OCI-LY7 (cell line): ENCODE measurements at regions not wholly inside any gene's neighbourhood (a gene's known extent, or its start where the extent isn't known, plus 50 kb on each side); places are given as distances from the start of the nearest gene placed in this dataset.
"Not testable (repeated sequence)": the region's sequence is repeated elsewhere in the genome, so short reads cannot be mapped to it uniquely, and the experiment has no call there.

Experiments
- BruUV-seq: library from RNA; stranded (reverse); fragments of 400-500 nt; replicated peaks from 2 replicates; lab custom pipeline; 2021; lab: Mats Ljungman, UMichigan
- CTCF ChIA-PET: fragments of 300-600 bp; sonication (Branson Sonifier 250); formaldehyde crosslinking; loops from one replicate; lab custom pipeline; 2022; ENCODE audit warnings: antibody characterized with exemption; ENCODE audit not compliant: unreplicated experiment; lab: Charles Lee
- POLR2A ChIA-PET: fragments of 300-600 bp; sonication (Branson Sonifier 250); formaldehyde crosslinking; loops from one replicate; lab custom pipeline; 2022; ENCODE audit warnings: antibody characterized with exemption; lab: Charles Lee
- DNase-seq: peaks from one replicate; pipeline ENCODE4 v3.0.0-alpha.2; 2015; ENCODE audit warnings: low spot score
- H2AFZ ChIP-seq: fragments of 200-600 bp; sonication (generic), shearing (Covaris generic); 2 replicates; pipeline ENCODE4 v1.6.1; 2014; ENCODE audit warnings: mild to moderate bottlenecking, antibody characterized with exemption, low read length, moderate library complexity
- H3K27ac ChIP-seq: fragments of 200-600 bp; sonication (generic); 2 replicates; pipeline ENCODE4 v1.5.1; 2014; ENCODE audit warnings: mixed run types, low read depth, mild to moderate bottlenecking, moderate library complexity, low read length, inconsistent platforms; ENCODE audit not compliant: poor library complexity, severe bottlenecking
- H3K36me3 ChIP-seq: fragments of 200-600 bp; sonication (generic); 2 replicates; pipeline ENCODE4 v1.6.1; 2014; ENCODE audit warnings: mild to moderate bottlenecking, antibody characterized with exemption, low read length, moderate library complexity, mixed read lengths; ENCODE audit not compliant: insufficient read depth
- H3K4me1 ChIP-seq: fragments of 200-600 bp; sonication (generic); 2 replicates; pipeline ENCODE4 v1.5.1; 2014; ENCODE audit warnings: mild to moderate bottlenecking, low read length; ENCODE audit not compliant: insufficient read depth, poor library complexity, severe bottlenecking
- H3K4me2 ChIP-seq: fragments of 200-600 bp; sonication (generic); 2 replicates; pipeline ENCODE4 v1.6.1; 2014; ENCODE audit warnings: mild to moderate bottlenecking, low read length
- H3K4me3 ChIP-seq: fragments of 200-600 bp; sonication (generic); 2 replicates; pipeline ENCODE4 v1.5.1; 2014; ENCODE audit warnings: mild to moderate bottlenecking, low read depth, low read length; ENCODE audit not compliant: poor library complexity, severe bottlenecking
- H3K79me2 ChIP-seq: fragments of 200-600 bp; sonication (generic); 2 replicates; pipeline ENCODE4 v1.6.1; 2016; ENCODE audit warnings: low read depth, mild to moderate bottlenecking, low read length, moderate library complexity, mixed read lengths; ENCODE audit not compliant: insufficient read depth
- H3K9me2 ChIP-seq: fragments of 200-600 bp; sonication (generic); 2 replicates; pipeline ENCODE4 v1.6.1; 2016; ENCODE audit warnings: mild to moderate bottlenecking, low read length, mixed read lengths; ENCODE audit not compliant: insufficient read depth
- H3K9me3 ChIP-seq: fragments of 200-600 bp; sonication (generic); 2 replicates; pipeline ENCODE4 v1.6.1; 2014; ENCODE audit warnings: mild to moderate bottlenecking, mixed run types, low read length, mixed read lengths
- H4K20me1 ChIP-seq: fragments of 200-600 bp; sonication (generic); 2 replicates; pipeline ENCODE4 v1.6.1; 2014; ENCODE audit warnings: mild to moderate bottlenecking, antibody characterized with exemption, low read length, moderate library complexity, mixed read lengths; ENCODE audit not compliant: insufficient read depth
- CTCF ChIP-seq: fragments of 200-600 bp; sonication (generic); conservative IDR thresholded peaks from 2 replicates; pipeline ENCODE4 v1.5.1; 2014; ENCODE audit warnings: mild to moderate bottlenecking, antibody characterized with exemption, low read length, moderate library complexity, mixed read lengths
- EZH2phosphoT487 ChIP-seq: fragments of 200-600 bp; sonication (generic); IDR thresholded peaks from 2 replicates; pipeline ENCODE4 v1.6.1; 2018; ENCODE audit warnings: low read depth, borderline replicate concordance, mild to moderate bottlenecking, mixed run types, antibody characterized with exemption, low read length, moderate library complexity, mixed read lengths
- intact Hi-C: fragments of 100-400 bp; cut with micrococcal nuclease; formaldehyde crosslinking; loops from one replicate; pipeline ENCODE4 v1.10.0; 2022; ENCODE audit not compliant: unreplicated experiment

GRCh38 chr2:8251856-8252255 lies 430.0 kb upstream of the ID2 start:
- no peaks in the 10 kb centered on the region; the same call in 1 of the 2 replicates for H3K36me3 ChIP-seq
- no peaks in the 10 kb centered on the region; the same call in 1 of the 2 replicates for H3K9me3 ChIP-seq
- no peak overlapping the region for H3K27ac ChIP-seq
- no peak for TF ChIP-seq CTCF
- H3K4me3 ChIP-seq, result no peak overlapping the region
- no peaks in the 10 kb centered on the region for H3K79me2 ChIP-seq
- DNase-seq, result no peak
- H4K20me1 ChIP-seq, result no peaks in the 10 kb centered on the region
- intact Hi-C loops, result no loop called here
- no peak overlapping the region for H3K4me2 ChIP-seq
- no peak overlapping the region for H2AFZ ChIP-seq
- no TSS peak for BruUV-seq
- ChIA-PET POLR2A (interaction anchor here (0.9 to 1.2 kb wide), 2 partner anchors 14 kb away, joined by 3 read pairs; no protein-coding TSS in a partner anchor), CTCF (interaction anchor here (0.7 to 0.8 kb wide), 2 partner anchors 9 to 14 kb away, joined by 3 read pairs; no protein-coding TSS in a partner anchor)
- no peaks in the 10 kb centered on the region for H3K9me2 ChIP-seq
- peaks cover 5% of the 10 kb centered on the region for H3K4me1 ChIP-seq

GRCh38 chr2:8252997-8253694 lies 428.7 kb upstream of the ID2 start:
- intact Hi-C loops, result no loop called here
- DNase-seq, result peak; percentile 52
- CTCF ChIA-PET, result interaction anchor here (0.6 to 1.1 kb wide), 2 partner anchors 14 to 22 kb away, joined by 3 read pairs; no protein-coding TSS in a partner anchor
- BruUV-seq, result no TSS peak
- Histone ChIP-seq H3K27ac (no peak overlapping the region), H3K4me3 (no peak overlapping the region), H3K9me3 (no peaks in the 10 kb centered on the region; the same call in 1 of the 2 replicates), H3K36me3 (no peaks in the 10 kb centered on the region), H4K20me1 (no peaks in the 10 kb centered on the region), H2AFZ (no peak overlapping the region), H3K79me2 (no peaks in the 10 kb centered on the region), H3K4me2 (no peak overlapping the region), H3K9me2 (no peaks in the 10 kb centered on the region), H3K4me1 (peaks cover 5% of the 10 kb centered on the region)
- no peak for TF ChIP-seq CTCF
- TF ChIP-seq EZH2phosphoT487, result no peak
- POLR2A ChIA-PET, result interaction anchor here (0.8 to 1.4 kb wide), 8 partner anchors 9 to 56 kb away, joined by 3 to 5 read pairs (median 4); no protein-coding TSS in a partner anchor

DNA sequence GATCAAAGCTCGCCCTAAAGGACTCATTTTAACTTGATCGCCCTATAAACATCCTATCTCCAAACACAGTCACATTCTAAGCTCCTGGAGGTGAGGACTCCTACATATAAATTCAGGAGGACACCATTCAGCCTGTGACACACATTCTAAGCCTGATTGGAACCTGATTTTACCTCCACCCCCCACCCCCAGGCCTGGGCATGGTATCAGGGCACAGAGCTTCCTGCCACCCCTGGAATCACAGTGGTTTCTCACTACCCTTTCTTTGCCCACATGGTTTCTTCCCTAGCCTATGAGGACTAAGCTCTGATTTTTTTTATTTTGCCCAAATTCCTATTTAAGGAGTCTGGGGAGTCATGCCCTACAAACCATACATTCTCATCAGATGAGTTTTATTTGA lies 428.1 kb upstream of the ID2 start:
- POLR2A ChIA-PET, result interaction anchor here (0.8 to 1.4 kb wide), 6 partner anchors 9 to 55 kb away, joined by 3 to 5 read pairs (median 4); no protein-coding TSS in a partner anchor
- Histone ChIP-seq H3K36me3 (no peaks in the 10 kb centered on the region), H2AFZ (no peak overlapping the region), H3K4me2 (no peak overlapping the region), H3K9me2 (no peaks in the 10 kb centered on the region), H3K4me1 (peaks cover 5% of the 10 kb centered on the region), H4K20me1 (no peaks in the 10 kb centered on the region), H3K27ac (no peak overlapping the region), H3K4me3 (no peak overlapping the region), H3K9me3 (no peaks in the 10 kb centered on the region; the same call in 1 of the 2 replicates), H3K79me2 (no peaks in the 10 kb centered on the region)
- no peak for TF ChIP-seq EZH2phosphoT487
- TF ChIP-seq CTCF, result no peak
- intact Hi-C loops, result no loop called here
- no TSS peak for BruUV-seq
- CTCF ChIA-PET, result no interaction called here
- no peak for DNase-seq

- intact Hi-C loops, H3K4me1 ChIP-seq, H3K27ac ChIP-seq, H3K4me2 ChIP-seq, H2AFZ ChIP-seq, H3K36me3 ChIP-seq, H3K9me3 ChIP-seq, DNase-seq, CTCF ChIA-PET, H3K79me2 ChIP-seq, BruUV-seq, H4K20me1 ChIP-seq, H3K4me3 ChIP-seq, H3K9me2 ChIP-seq: not testable (repeated sequence)
- POLR2A ChIA-PET, result interaction anchor here (1.4 kb wide), 1 partner anchor 20 kb away, joined by 5 read pairs; no protein-coding TSS in a partner anchor
These were observed 427.6 kb upstream of the ID2 start for GRCh38 chr2:8254214-8254613.
